HepG2 (cell line): ENCODE measurements at regions not wholly inside any gene's neighbourhood (a gene's known extent, or its start where the extent isn't known, plus 50 kb on each side); places are given as distances from the start of the nearest gene placed in this dataset.

Source experiments
- ARNTL ChIP-seq: sonication (generic); formaldehyde crosslinking; IDR thresholded peaks from 2 replicates; pipeline ENCODE4 v1.4.0; 2020; ENCODE audit warnings: mild to moderate bottlenecking, missing genetic modification reagents
- ELF4 ChIP-seq: sonication (generic); formaldehyde crosslinking; IDR thresholded peaks from 2 replicates; pipeline ENCODE4 v1.5.0; 2020; ENCODE audit warnings: missing genetic modification reagents, mild to moderate bottlenecking, moderate library complexity, borderline replicate concordance
- FOXC1 ChIP-seq: sonication (generic); formaldehyde crosslinking; IDR thresholded peaks from 2 replicates; pipeline ENCODE4 v1.8.0; 2022; ENCODE audit warnings: mild to moderate bottlenecking, missing genetic modification reagents, borderline replicate concordance
- FOXM1 ChIP-seq: sonication (generic); formaldehyde crosslinking; IDR thresholded peaks from 2 replicates; pipeline ENCODE4 v1.5.0; 2020; ENCODE audit warnings: missing genetic modification reagents
- HHEX ChIP-seq: IDR thresholded peaks from 2 replicates; pipeline ENCODE4 v1.6.1; 2016; ENCODE audit warnings: control low read depth
- MIER2 ChIP-seq: IDR thresholded peaks from 2 replicates; pipeline ENCODE4 v1.6.1; 2016; ENCODE audit warnings: missing biosample characterization, missing genetic modification reagents
- MIXL1 ChIP-seq: IDR thresholded peaks from 2 replicates; pipeline ENCODE4 v1.6.1; 2016
- NFIB ChIP-seq: sonication (generic); formaldehyde crosslinking; IDR thresholded peaks from 2 replicates; pipeline ENCODE4 v1.9.0; 2021; ENCODE audit warnings: missing genetic modification reagents, mild to moderate bottlenecking, borderline replicate concordance
- NFRKB ChIP-seq: fragments of 450-650 bp; IDR thresholded peaks from 2 replicates; pipeline ENCODE4 v1.6.1; 2017
- PCBP2 ChIP-seq: fragments of 200-400 bp; formaldehyde crosslinking; optimal IDR thresholded peaks from 2 replicates; pipeline ENCODE3; 2018; ENCODE audit warnings: low read length, low read depth; ENCODE audit not compliant: poor library complexity, severe bottlenecking
- PHF5A ChIP-seq: IDR thresholded peaks from one replicate; pipeline ENCODE4 v1.6.1; 2018; ENCODE audit warnings: low read depth, missing genetic modification reagents; ENCODE audit not compliant: unreplicated experiment
- SCMH1 ChIP-seq: sonication (generic); formaldehyde crosslinking; IDR thresholded peaks from 2 replicates; pipeline ENCODE4 v1.9.0; 2021; ENCODE audit warnings: missing genetic modification reagents, mild to moderate bottlenecking, borderline replicate concordance
- SOX6 ChIP-seq, 2 experiments: fragments of 450-650 bp in 1 of 2; sonication (generic) in 1 of 2; formaldehyde crosslinking in 1 of 2; IDR thresholded peaks; 2 replicates each; pipeline versions ENCODE4 v1.4.0 to v1.6.1; 2017 to 2020; ENCODE audit warnings: antibody characterized with exemption in 1 of 2, mild to moderate bottlenecking in 1 of 2, missing genetic modification reagents in 1 of 2
- THYN1 ChIP-seq: sonication (generic); formaldehyde crosslinking; IDR thresholded peaks from 2 replicates; pipeline ENCODE4 v1.8.1; 2023; ENCODE audit warnings: low read depth, mild to moderate bottlenecking, moderate library complexity, missing genetic modification reagents, borderline replicate concordance
- ZIK1 ChIP-seq: sonication (generic); formaldehyde crosslinking; IDR thresholded peaks from 2 replicates; pipeline ENCODE4 v1.5.0; 2020; ENCODE audit warnings: mild to moderate bottlenecking, low read depth, missing genetic modification reagents, borderline replicate concordance
- ZMAT3 ChIP-seq: sonication (generic); formaldehyde crosslinking; conservative IDR thresholded peaks from 2 replicates; pipeline ENCODE4 v1.7.0; 2021; ENCODE audit warnings: missing genetic modification reagents
- ZNF230 ChIP-seq: sonication (generic); formaldehyde crosslinking; IDR thresholded peaks from 2 replicates; pipeline ENCODE4 v1.4.0; 2020; ENCODE audit warnings: mild to moderate bottlenecking, missing genetic modification reagents
- ZNF256 ChIP-seq: sonication (generic); formaldehyde crosslinking; conservative IDR thresholded peaks from 2 replicates; pipeline ENCODE4 v1.4.0; 2020; ENCODE audit warnings: missing genetic modification reagents
- ZNF44 ChIP-seq: sonication (generic); formaldehyde crosslinking; IDR thresholded peaks from 2 replicates; pipeline ENCODE4 v1.5.1; 2020; ENCODE audit warnings: mild to moderate bottlenecking, missing genetic modification reagents
- ZNF546 ChIP-seq: sonication (generic); formaldehyde crosslinking; conservative IDR thresholded peaks from 2 replicates; pipeline ENCODE4 v1.8.1; 2023; ENCODE audit warnings: mild to moderate bottlenecking, missing genetic modification reagents
- ZNF567 ChIP-seq: sonication (generic); formaldehyde crosslinking; IDR thresholded peaks from 2 replicates; pipeline ENCODE4 v1.8.1; 2023; ENCODE audit warnings: mild to moderate bottlenecking, missing genetic modification reagents, borderline replicate concordance
- ZNF577 ChIP-seq: sonication (generic); formaldehyde crosslinking; IDR thresholded peaks from 2 replicates; pipeline ENCODE4 v1.4.0; 2020; ENCODE audit warnings: mild to moderate bottlenecking, low read depth, missing genetic modification reagents, borderline replicate concordance
- ZNF619 ChIP-seq: sonication (generic); formaldehyde crosslinking; IDR thresholded peaks from 2 replicates; pipeline ENCODE4 v1.4.0; 2020; ENCODE audit warnings: mild to moderate bottlenecking, missing genetic modification reagents
- ZNF83 ChIP-seq: sonication (generic); formaldehyde crosslinking; IDR thresholded peaks from 2 replicates; pipeline ENCODE4 v1.4.0; 2020; ENCODE audit warnings: missing genetic modification reagents, mild to moderate bottlenecking, borderline replicate concordance
- ZZZ3 ChIP-seq: sonication (generic); formaldehyde crosslinking; IDR thresholded peaks from 2 replicates; pipeline ENCODE4 v1.4.0; 2020; ENCODE audit warnings: missing genetic modification reagents, mild to moderate bottlenecking, borderline replicate concordance
- TF ChIP-seq, protein P1 (sequence below): sonication (generic); formaldehyde crosslinking; IDR thresholded peaks from 2 replicates; pipeline ENCODE4 v1.4.0; 2020; ENCODE audit warnings: missing genetic modification reagents
- TF ChIP-seq, protein P2 (sequence below): sonication (generic); formaldehyde crosslinking; IDR thresholded peaks from 2 replicates; pipeline ENCODE4 v1.4.0; 2020; ENCODE audit warnings: missing genetic modification reagents
- TF ChIP-seq, protein P3 (sequence below): sonication (generic); formaldehyde crosslinking; IDR thresholded peaks from 2 replicates; pipeline ENCODE4 v1.5.1; 2020; ENCODE audit warnings: missing genetic modification reagents, mild to moderate bottlenecking, borderline replicate concordance
- TF ChIP-seq, protein P4 (sequence below): sonication (generic); formaldehyde crosslinking; IDR thresholded peaks from 2 replicates; pipeline ENCODE4 v1.4.0; 2020; ENCODE audit warnings: mild to moderate bottlenecking, missing genetic modification reagents

DNA sequence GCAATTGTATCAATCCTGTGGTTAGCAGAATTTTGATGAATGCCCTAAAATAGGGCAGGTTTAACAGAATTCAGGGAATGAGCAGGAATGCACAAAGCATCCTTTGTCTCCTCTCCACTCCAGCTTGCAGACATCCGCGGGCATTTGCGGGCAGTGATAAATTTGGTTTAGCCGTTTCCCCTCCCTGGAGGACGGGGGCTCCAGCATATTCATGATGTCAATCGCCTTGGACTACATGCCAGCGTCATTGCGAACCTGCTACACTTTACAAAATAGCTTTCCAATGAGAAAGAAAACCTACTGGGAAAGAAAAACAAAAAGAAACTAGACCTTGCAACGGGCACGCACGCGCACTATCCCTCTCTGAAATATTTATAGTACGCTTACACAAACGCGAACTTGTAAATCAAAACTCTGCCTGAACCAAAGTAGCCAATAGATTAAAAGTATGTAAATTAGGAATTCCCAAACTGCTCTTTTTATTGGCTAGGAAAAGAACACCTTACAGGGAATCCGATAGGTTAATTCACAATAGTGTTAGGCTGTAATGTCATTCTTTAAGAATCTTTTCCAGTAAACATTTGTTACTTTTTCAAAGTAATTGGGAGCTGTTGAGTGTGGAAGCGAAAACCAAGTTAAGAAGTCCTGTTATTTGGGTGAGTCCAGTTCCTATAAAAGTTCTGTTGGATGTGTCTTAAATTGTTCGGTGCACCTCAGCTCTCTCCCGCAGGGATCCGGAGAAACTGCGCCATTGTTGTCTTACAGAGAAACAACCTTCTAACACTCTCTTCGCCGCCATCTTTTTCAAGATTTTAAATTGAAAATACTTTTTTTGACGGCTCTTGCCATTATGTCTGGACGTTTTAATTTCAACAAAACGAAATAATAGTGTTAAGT lies 136.7 kb downstream of the HFE start (continued):
- TF ChIP-seq FOXC1 (CRISPR knock-in tag) = no peak; the same call in 1 of the 2 replicates
- no peak for TF ChIP-seq ZNF44 (CRISPR knock-in tag)
- TF ChIP-seq, protein P1, sequence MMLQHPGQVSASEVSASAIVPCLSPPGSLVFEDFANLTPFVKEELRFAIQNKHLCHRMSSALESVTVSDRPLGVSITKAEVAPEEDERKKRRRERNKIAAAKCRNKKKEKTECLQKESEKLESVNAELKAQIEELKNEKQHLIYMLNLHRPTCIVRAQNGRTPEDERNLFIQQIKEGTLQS (CRISPR knock-in tag) = no peak
- TF ChIP-seq ELF4 (CRISPR knock-in tag) = no peak
- TF ChIP-seq PHF5A (CRISPR knock-in tag) = no peak
- no peak for TF ChIP-seq ZNF567 (CRISPR knock-in tag)
- no peak for TF ChIP-seq SCMH1 (CRISPR knock-in tag)
- no peak for TF ChIP-seq ARNTL (CRISPR knock-in tag)
- TF ChIP-seq MIXL1 (CRISPR knock-in tag) = 0 out of 2 replicates have a peak, but pooled peaks have one; percentile 11
- TF ChIP-seq ZNF619 (CRISPR knock-in tag) = no peak
- TF ChIP-seq, protein P2, sequence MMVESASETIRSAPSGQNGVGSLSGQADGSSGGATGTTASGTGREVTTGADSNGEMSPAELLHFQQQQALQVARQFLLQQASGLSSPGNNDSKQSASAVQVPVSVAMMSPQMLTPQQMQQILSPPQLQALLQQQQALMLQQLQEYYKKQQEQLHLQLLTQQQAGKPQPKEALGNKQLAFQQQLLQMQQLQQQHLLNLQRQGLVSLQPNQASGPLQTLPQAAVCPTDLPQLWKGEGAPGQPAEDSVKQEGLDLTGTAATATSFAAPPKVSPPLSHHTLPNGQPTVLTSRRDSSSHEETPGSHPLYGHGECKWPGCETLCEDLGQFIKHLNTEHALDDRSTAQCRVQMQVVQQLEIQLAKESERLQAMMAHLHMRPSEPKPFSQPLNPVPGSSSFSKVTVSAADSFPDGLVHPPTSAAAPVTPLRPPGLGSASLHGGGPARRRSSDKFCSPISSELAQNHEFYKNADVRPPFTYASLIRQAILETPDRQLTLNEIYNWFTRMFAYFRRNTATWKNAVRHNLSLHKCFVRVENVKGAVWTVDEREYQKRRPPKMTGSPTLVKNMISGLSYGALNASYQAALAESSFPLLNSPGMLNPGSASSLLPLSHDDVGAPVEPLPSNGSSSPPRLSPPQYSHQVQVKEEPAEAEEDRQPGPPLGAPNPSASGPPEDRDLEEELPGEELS (CRISPR knock-in tag) = peak; percentile 17
- 0 out of 2 replicates have a peak, but pooled peaks have one; percentile 73 for TF ChIP-seq ZNF230 (CRISPR knock-in tag)
- no peak for TF ChIP-seq ZZZ3 (CRISPR knock-in tag)
- no peak for TF ChIP-seq ZNF546 (CRISPR knock-in tag)
- no peak for TF ChIP-seq HHEX (CRISPR knock-in tag)
- TF ChIP-seq NFRKB = peak; percentile 98
- no peak for TF ChIP-seq PCBP2
- no peak for TF ChIP-seq FOXM1 (CRISPR knock-in tag)
- no peak for TF ChIP-seq NFIB
- TF ChIP-seq THYN1 (CRISPR knock-in tag) = no peak
- no peak for TF ChIP-seq ZNF577 (CRISPR knock-in tag)
- no peak for TF ChIP-seq ZIK1 (CRISPR knock-in tag)
- TF ChIP-seq ZNF256 (CRISPR knock-in tag) = no peak
- TF ChIP-seq, protein P3, sequence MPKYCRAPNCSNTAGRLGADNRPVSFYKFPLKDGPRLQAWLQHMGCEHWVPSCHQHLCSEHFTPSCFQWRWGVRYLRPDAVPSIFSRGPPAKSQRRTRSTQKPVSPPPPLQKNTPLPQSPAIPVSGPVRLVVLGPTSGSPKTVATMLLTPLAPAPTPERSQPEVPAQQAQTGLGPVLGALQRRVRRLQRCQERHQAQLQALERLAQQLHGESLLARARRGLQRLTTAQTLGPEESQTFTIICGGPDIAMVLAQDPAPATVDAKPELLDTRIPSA = no peak
- no peak for TF ChIP-seq SOX6 (IDR thresholded peaks at IDR 0.05)
- TF ChIP-seq SOX6 (CRISPR knock-in tag; IDR thresholded peaks at IDR 0.05) = peak; percentile 9; the same call in 1 of the 2 replicates
- TF ChIP-seq ZNF83 (CRISPR knock-in tag) = no peak
- TF ChIP-seq, protein P4, sequence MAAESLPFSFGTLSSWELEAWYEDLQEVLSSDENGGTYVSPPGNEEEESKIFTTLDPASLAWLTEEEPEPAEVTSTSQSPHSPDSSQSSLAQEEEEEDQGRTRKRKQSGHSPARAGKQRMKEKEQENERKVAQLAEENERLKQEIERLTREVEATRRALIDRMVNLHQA (CRISPR knock-in tag) = no peak
- TF ChIP-seq MIER2 (CRISPR knock-in tag) = no peak
- no peak for TF ChIP-seq ZMAT3 (CRISPR knock-in tag)
